IPS DF 6.9 (cell line): ENCODE measurements at regions not wholly inside any gene's neighbourhood (a gene's known extent, or its start where the extent isn't known, plus 50 kb on each side); places are given as distances from the start of the nearest gene placed in this dataset.

ENCODE experiments used
- DNase-seq: peaks from one replicate; pipeline ENCODE4 v3.0.0-alpha.2; 2013; ENCODE audit warnings: low read depth, low spot score
- H3K27ac ChIP-seq: one replicate; pipeline ENCODE4 v1.5.1; 2013; ENCODE audit warnings: low read length, control low read depth
- H3K27me3 ChIP-seq: 2 replicates; pipeline ENCODE4 v1.6.1; 2013; ENCODE audit warnings: mild to moderate bottlenecking, low read length; ENCODE audit not compliant: control insufficient read depth, insufficient read depth
- H3K36me3 ChIP-seq: 2 replicates; pipeline ENCODE4 v1.6.1; 2013; ENCODE audit warnings: low read length; ENCODE audit not compliant: control insufficient read depth, insufficient read depth
- H3K4me1 ChIP-seq: 2 replicates; pipeline ENCODE4 v1.6.1; 2013; ENCODE audit warnings: low read length; ENCODE audit not compliant: control insufficient read depth, insufficient read depth
- H3K4me3 ChIP-seq: 2 replicates; pipeline ENCODE4 v1.5.1; 2013; ENCODE audit warnings: mild to moderate bottlenecking, low read length
- H3K9me3 ChIP-seq: 2 replicates; pipeline ENCODE4 v1.6.1; 2013; ENCODE audit warnings: low read length, inconsistent platforms; ENCODE audit not compliant: control insufficient read depth, insufficient read depth
- WGBS: extraction: QIAGEN DNeasy Blood & Tissue Kit; methylation state at CpG from one replicate; pipeline ENCODE4 v1.1.7; 2013; ENCODE audit warnings: mixed read lengths, missing lambda C conversion rate; ENCODE audit not compliant: insufficient read length, insufficient coverage; 5-methylcytosine and 5-hydroxymethylcytosine counted together

- no CpG with 5 or more reads among the region's 7 CpGs for WGBS
- H3K27ac ChIP-seq, result no peak overlapping the region
- H3K36me3 ChIP-seq, result no peaks in the 10 kb centered on the region
- no peaks in the 10 kb centered on the region; the same call in 1 of the 2 replicates for H3K4me1 ChIP-seq
- H3K9me3 ChIP-seq, result peaks cover 3% of the 10 kb centered on the region
- no peak overlapping the region for H3K4me3 ChIP-seq
- H3K27me3 ChIP-seq, result no peaks in the 10 kb centered on the region
- DNase-seq, result no peak
These were observed 101.6 kb upstream of the DLX2 start for GRCh38 chr2:172204309-172204708.

GRCh38 chr2:172204762-172205161 lies 102.1 kb upstream of the DLX2 start:
- no peaks in the 10 kb centered on the region for H3K36me3 ChIP-seq
- no peak overlapping the region for H3K27ac ChIP-seq
- H3K9me3 ChIP-seq, result peaks cover 3% of the 10 kb centered on the region
- no peak for DNase-seq
- no peaks in the 10 kb centered on the region for H3K27me3 ChIP-seq
- no CpG with 5 or more reads among the region's 2 CpGs for WGBS
- no peaks in the 10 kb centered on the region; the same call in 1 of the 2 replicates for H3K4me1 ChIP-seq
- no peak overlapping the region for H3K4me3 ChIP-seq

GRCh38 chr2:172205292-172205691 lies 102.6 kb upstream of the DLX2 start:
- no peak for DNase-seq
- WGBS, result no CpG with 5 or more reads among the region's 4 CpGs
- Histone ChIP-seq H3K4me1 (no peaks in the 10 kb centered on the region; the same call in 1 of the 2 replicates), H3K9me3 (no peaks in the 10 kb centered on the region), H3K36me3 (no peaks in the 10 kb centered on the region), H3K27me3 (no peaks in the 10 kb centered on the region), H3K4me3 (no peak overlapping the region), H3K27ac (no peak overlapping the region)

- Histone ChIP-seq H3K27ac (no peak overlapping the region), H3K36me3 (no peaks in the 10 kb centered on the region), H3K4me3 (no peak overlapping the region), H3K4me1 (no peaks in the 10 kb centered on the region; the same call in 1 of the 2 replicates), H3K27me3 (no peaks in the 10 kb centered on the region), H3K9me3 (no peaks in the 10 kb centered on the region)
- no peak for DNase-seq
- no CpG with 5 or more reads among the region's 5 CpGs for WGBS
These were observed 105.2 kb upstream of the DLX2 start for GRCh38 chr2:172207911-172208310.

- no peak for DNase-seq
- Histone ChIP-seq H3K36me3 (no peaks in the 10 kb centered on the region), H3K4me3 (no peak overlapping the region), H3K9me3 (no peaks in the 10 kb centered on the region), H3K4me1 (no peaks in the 10 kb centered on the region; the same call in 1 of the 2 replicates), H3K27ac (no peak overlapping the region), H3K27me3 (no peaks in the 10 kb centered on the region)
- WGBS, result no CpG with 5 or more reads among the region's 6 CpGs
These were observed 106.2 kb upstream of the DLX2 start for GRCh38 chr2:172208791-172209325.

- no peaks in the 10 kb centered on the region for H3K9me3 ChIP-seq
- no peak overlapping the region for H3K27ac ChIP-seq
- no peaks in the 10 kb centered on the region; the same call in none of the 2 replicates for H3K4me1 ChIP-seq
- DNase-seq, result no peak
- H3K4me3 ChIP-seq, result no peak overlapping the region
- no peaks in the 10 kb centered on the region for H3K27me3 ChIP-seq
- H3K36me3 ChIP-seq, result no peaks in the 10 kb centered on the region
These were observed 107.9 kb upstream of the DLX2 start for GRCh38 chr2:172210599-172210998.

- Histone ChIP-seq H3K27me3 (no peaks in the 10 kb centered on the region), H3K27ac (no peak overlapping the region), H3K36me3 (no peaks in the 10 kb centered on the region), H3K4me1 (no peaks in the 10 kb centered on the region; the same call in none of the 2 replicates), H3K4me3 (no peak overlapping the region), H3K9me3 (no peaks in the 10 kb centered on the region)
- WGBS, result no CpG with 5 or more reads among the region's 5 CpGs
- no peak for DNase-seq
These were observed 108.8 kb upstream of the DLX2 start for GRCh38 chr2:172211512-172211911.

- DNase-seq, result no peak
- H3K4me3 ChIP-seq, result no peak overlapping the region
- no peaks in the 10 kb centered on the region; the same call in none of the 2 replicates for H3K4me1 ChIP-seq
- WGBS, result no CpG with 5 or more reads among the region's 12 CpGs
- H3K27me3 ChIP-seq, result no peaks in the 10 kb centered on the region
- H3K27ac ChIP-seq, result no peak overlapping the region
- no peaks in the 10 kb centered on the region for H3K36me3 ChIP-seq
- H3K9me3 ChIP-seq, result no peaks in the 10 kb centered on the region
These were observed 110.6 kb upstream of the DLX2 start for GRCh38 chr2:172213116-172213860.

- DNase-seq, result no peak
- Histone ChIP-seq H3K4me3 (no peak overlapping the region), H3K36me3 (no peaks in the 10 kb centered on the region), H3K27me3 (no peaks in the 10 kb centered on the region), H3K9me3 (no peaks in the 10 kb centered on the region), H3K4me1 (no peaks in the 10 kb centered on the region; the same call in none of the 2 replicates), H3K27ac (no peak overlapping the region)
- WGBS, result no CpG with 5 or more reads among the region's 2 CpGs
These were observed 111.6 kb upstream of the DLX2 start for GRCh38 chr2:172214252-172214651.

GRCh38 chr2:172215172-172215935 lies 112.7 kb upstream of the DLX2 start:
- H3K27me3 ChIP-seq, result no peaks in the 10 kb centered on the region
- no peak overlapping the region for H3K27ac ChIP-seq
- H3K36me3 ChIP-seq, result no peaks in the 10 kb centered on the region
- H3K4me3 ChIP-seq, result no peak overlapping the region
- H3K4me1 ChIP-seq, result no peaks in the 10 kb centered on the region; the same call in none of the 2 replicates
- DNase-seq, result no peak
- no peaks in the 10 kb centered on the region for H3K9me3 ChIP-seq
- no CpG with 5 or more reads among the region's 15 CpGs for WGBS
